H1 (cell line): ENCODE measurements at regions not wholly inside any gene's neighbourhood (a gene's known extent, or its start where the extent isn't known, plus 50 kb on each side); places are given as distances from the start of the nearest gene placed in this dataset.

Experiments used
- CTCF ChIA-PET: fragments of 300-600 bp; sonication (Branson Sonifier 250); formaldehyde crosslinking; loops from one replicate; lab custom pipeline; 2021; ENCODE audit not compliant: partially characterized antibody; lab: Charles Lee
- POLR2A ChIA-PET: fragments of 300-600 bp; sonication (Branson Sonifier 250); formaldehyde crosslinking; loops from one replicate; lab custom pipeline; 2021; ENCODE audit warnings: inconsistent platforms; ENCODE audit not compliant: partially characterized antibody; lab: Charles Lee
- DNase-seq, 2 experiments: peaks; one replicate each; pipeline versions ENCODE4 v3.0.0 to v3.0.0-alpha.2; 2010 to 2022; ENCODE audit warnings: low spot score in 2 of 2, low read depth in 1 of 2, mixed read lengths in 1 of 2
- FAIRE-seq: peaks from 2 replicates; lab custom pipeline; 2011; peaks lifted over from hg19 to GRCh38; lab: Jason Lieb, UNC
- H2AFZ ChIP-seq: 2 replicates; pipeline ENCODE4 v1.8.1; 2012; ENCODE audit warnings: low read length, inconsistent platforms
- H2AK5ac ChIP-seq: 2 replicates; pipeline ENCODE4 v1.6.1; 2013; ENCODE audit warnings: low read depth, low read length
- H2BK120ac ChIP-seq: replicated peaks from 2 replicates; pipeline ENCODE3; 2013; ENCODE audit warnings: low read depth, low read length, inconsistent platforms
- H2BK12ac ChIP-seq: 2 replicates; pipeline ENCODE4 v1.6.1; 2013; ENCODE audit warnings: low read depth, low read length
- H2BK15ac ChIP-seq: 2 replicates; pipeline ENCODE4 v1.6.1; 2013; ENCODE audit warnings: low read length
- H2BK20ac ChIP-seq: 2 replicates; pipeline ENCODE4 v1.6.1; 2013; ENCODE audit warnings: low read length
- H2BK5ac ChIP-seq: 2 replicates; pipeline ENCODE4 v1.6.1; 2013; ENCODE audit warnings: low read depth, low read length
- H3K14ac ChIP-seq: 2 replicates; pipeline ENCODE4 v1.6.1; 2013; ENCODE audit warnings: inconsistent platforms; ENCODE audit not compliant: insufficient read length
- H3K18ac ChIP-seq: 2 replicates; pipeline ENCODE4 v1.6.1; 2013; ENCODE audit warnings: low read length; ENCODE audit errors: extremely low read depth
- H3K23ac ChIP-seq: 2 replicates; pipeline ENCODE4 v1.6.1; 2013; ENCODE audit warnings: inconsistent platforms; ENCODE audit not compliant: insufficient read length
- H3K23me2 ChIP-seq: 2 replicates; pipeline ENCODE4 v1.6.1; 2013; ENCODE audit warnings: low read depth, low read length
- H3K27ac ChIP-seq: 2 replicates; pipeline ENCODE4 v1.6.1; 2011; ENCODE audit warnings: low read depth, low read length, inconsistent platforms
- H3K27me3 ChIP-seq, 4 experiments: replicated peaks in 1 of 4; 1 replicate in 1 of 4; 2 replicates in 3 of 4; pipeline versions ENCODE4 v1.6.1 to v1.8.1; 2011 to 2013; ENCODE audit warnings: low read length in 3 of 4, mild to moderate bottlenecking in 3 of 4, inconsistent platforms in 2 of 4, mixed read lengths in 2 of 4, moderate library complexity in 1 of 4; ENCODE audit not compliant: control insufficient read depth in 3 of 4, insufficient read depth in 3 of 4; ENCODE audit errors: extremely low read depth in 1 of 4
- H3K36me3 ChIP-seq, 4 experiments: 2 replicates each; pipeline versions ENCODE4 v1.6.1 to v1.8.1; 2011 to 2013; ENCODE audit warnings: mild to moderate bottlenecking in 4 of 4, low read length in 3 of 4, moderate library complexity in 2 of 4, control low read depth in 1 of 4, inconsistent platforms in 1 of 4; ENCODE audit not compliant: insufficient read depth in 4 of 4, control insufficient read depth in 2 of 4
- H3K4ac ChIP-seq: replicated peaks from 2 replicates; pipeline ENCODE3; 2013; ENCODE audit warnings: low read length, low read depth, mixed read lengths, inconsistent platforms; ENCODE audit not compliant: insufficient read length
- H3K4me1 ChIP-seq, 4 experiments: replicated peaks in 1 of 4; 1 replicate in 1 of 4; 2 replicates in 3 of 4; pipeline versions ENCODE4 v1.6.1 to v1.8.1; 2011 to 2013; ENCODE audit warnings: low read length in 3 of 4, inconsistent platforms in 2 of 4, mixed read lengths in 1 of 4; ENCODE audit not compliant: insufficient read depth in 4 of 4, control insufficient read depth in 3 of 4
- H3K4me2 ChIP-seq, 2 experiments: 2 replicates each; pipeline versions ENCODE4 v1.6.1 to v1.8.1; 2011 to 2013; ENCODE audit warnings: low read depth in 2 of 2, low read length in 2 of 2, control low read depth in 1 of 2, inconsistent platforms in 1 of 2, mild to moderate bottlenecking in 1 of 2; ENCODE audit not compliant: insufficient read depth in 1 of 2
- H3K4me3 ChIP-seq, 4 experiments: fragments of 200-600, 300-600 bp in 1 of 4; sonication (generic), shearing (Covaris generic), sonication (Bioruptor Twin) in 1 of 4; 2 replicates each; pipeline versions ENCODE4 v1.5.1 to v1.8.1; 2011 to 2016; ENCODE audit warnings: low read length in 4 of 4, low read depth in 3 of 4, control low read depth in 2 of 4, inconsistent platforms in 2 of 4, mild to moderate bottlenecking in 2 of 4, mixed read lengths in 1 of 4, moderate library complexity in 1 of 4; ENCODE audit not compliant: insufficient read depth in 2 of 4; ENCODE audit errors: extremely low read depth in 1 of 4
- H3K56ac ChIP-seq: replicated peaks from 2 replicates; pipeline ENCODE3; 2013; ENCODE audit warnings: low read depth, mild to moderate bottlenecking, mixed read lengths, low read length, inconsistent platforms; ENCODE audit not compliant: insufficient read length
- H3K79me1 ChIP-seq: 2 replicates; pipeline ENCODE4 v1.6.1; 2013; ENCODE audit warnings: low read depth, low read length, control low read depth
- H3K79me2 ChIP-seq, 2 experiments: 2 replicates each; pipeline versions ENCODE4 v1.6.1 to v1.8.1; 2012 to 2013; ENCODE audit warnings: low read length in 2 of 2, mild to moderate bottlenecking in 2 of 2, inconsistent platforms in 1 of 2; ENCODE audit not compliant: insufficient read depth in 2 of 2, control insufficient read depth in 1 of 2
- H3K9ac ChIP-seq, 4 experiments: replicated peaks in 1 of 4; 1 replicate in 1 of 4; 2 replicates in 3 of 4; pipeline versions ENCODE4 v1.6.1 to v1.8.1; 2011 to 2013; ENCODE audit warnings: low read depth in 3 of 4, low read length in 3 of 4, control low read depth in 2 of 4, mild to moderate bottlenecking in 2 of 4, moderate library complexity in 2 of 4, inconsistent platforms in 1 of 4; ENCODE audit errors: extremely low read depth in 1 of 4
- H3K9me3 ChIP-seq, 2 experiments: 2 replicates each; pipeline versions ENCODE4 v1.6.1 to v1.8.1; 2012 to 2013; ENCODE audit warnings: mild to moderate bottlenecking in 2 of 2, moderate library complexity in 2 of 2, control low read depth in 1 of 2, inconsistent platforms in 1 of 2, low read depth in 1 of 2, low read length in 1 of 2, mixed read lengths in 1 of 2; ENCODE audit not compliant: insufficient read depth in 2 of 2
- H4K20me1 ChIP-seq, 2 experiments: replicated peaks in 1 of 2; 2 replicates each; pipeline versions ENCODE3 to v1.8.1; 2011 to 2013; ENCODE audit warnings: inconsistent platforms in 2 of 2, low read length in 2 of 2, mild to moderate bottlenecking in 1 of 2; ENCODE audit not compliant: insufficient read depth in 2 of 2, control insufficient read depth in 1 of 2
- H4K5ac ChIP-seq: 2 replicates; pipeline ENCODE4 v1.6.1; 2013; ENCODE audit warnings: low read length, low read depth, mixed read lengths, inconsistent platforms; ENCODE audit not compliant: insufficient read length
- H4K8ac ChIP-seq: 2 replicates; pipeline ENCODE4 v1.8.0; 2013; ENCODE audit warnings: mild to moderate bottlenecking, moderate library complexity, low read length, inconsistent platforms; ENCODE audit not compliant: insufficient read depth; ENCODE audit errors: extremely low read depth
- H4K91ac ChIP-seq: replicated peaks from 2 replicates; pipeline ENCODE3; 2013; ENCODE audit warnings: low read length, mixed read lengths, inconsistent platforms; ENCODE audit not compliant: insufficient read length
- FOSL1 ChIP-seq: IDR thresholded peaks from 2 replicates; pipeline ENCODE4 v1.6.1; 2011; ENCODE audit warnings: mild to moderate bottlenecking, low read depth, low read length, moderate library complexity; ENCODE audit not compliant: insufficient read depth
- SP2 ChIP-seq: IDR thresholded peaks from 2 replicates; pipeline ENCODE4 v1.6.1; 2012; ENCODE audit warnings: mild to moderate bottlenecking, low read length, inconsistent platforms
- TAF1 ChIP-seq: IDR thresholded peaks from 2 replicates; pipeline ENCODE4 v1.6.1; 2011; ENCODE audit warnings: mild to moderate bottlenecking, low read depth, low read length
- WGBS, 2 experiments: shearing (Covaris generic) in 1 of 2; methylation state at CpG; one replicate each; pipeline versions ENCODE4 v1.1.6 to v1.1.7; 2013 to 2015; ENCODE audit warnings: low lambda C conversion rate in 2 of 2, mixed read lengths in 2 of 2, inconsistent platforms in 1 of 2, low coverage in 1 of 2, missing lambda C conversion rate in 1 of 2; ENCODE audit not compliant: insufficient replicate concordance in 2 of 2, insufficient coverage in 1 of 2, insufficient read length in 1 of 2; ENCODE audit errors: extremely low coverage in 1 of 2, missing lambda C conversion rate in 1 of 2; 5-methylcytosine and 5-hydroxymethylcytosine counted together

- H3K4me1 ChIP-seq = 0 out of 7 replicates have a peak, but pooled peaks cover 0 to 3% (median 0%) of the 10 kb centered on the region in 4 experiments
- no peak overlapping the region for H3K9ac ChIP-seq
- no peak overlapping the region for H2BK120ac ChIP-seq
- no peak overlapping the region for H3K27ac ChIP-seq
- H4K5ac ChIP-seq = no peak overlapping the region
- H3K4me2 ChIP-seq = no peak overlapping the region
- DNase-seq (no peak), FAIRE-seq (no peak)
- no peaks in the 10 kb centered on the region for H3K23me2 ChIP-seq
- no peaks in the 10 kb centered on the region for H3K27me3 ChIP-seq
- H3K79me1 ChIP-seq = no peaks in the 10 kb centered on the region
- H3K23ac ChIP-seq = no peak overlapping the region
- CTCF ChIA-PET = no interaction called here
- no peaks in the 10 kb centered on the region for H3K79me2 ChIP-seq
- no peaks in the 10 kb centered on the region for H4K20me1 ChIP-seq
- no peak overlapping the region for H2AK5ac ChIP-seq
- no peak overlapping the region for H3K18ac ChIP-seq
- H3K4me3 ChIP-seq = no peak overlapping the region
- H2BK12ac ChIP-seq = no peak overlapping the region
- H3K36me3 ChIP-seq = no peaks in the 10 kb centered on the region
- no peak for TF ChIP-seq SP2
- TF ChIP-seq FOSL1 = no peak
- no peak for TF ChIP-seq TAF1
- no peak overlapping the region for H3K14ac ChIP-seq
- H2AFZ ChIP-seq = no peak overlapping the region
- no peaks in the 10 kb centered on the region; a peak in 1 of 4 replicates for H3K9me3 ChIP-seq
- H3K4ac ChIP-seq = no peak overlapping the region
- H2BK15ac ChIP-seq = no peak overlapping the region
- no peak overlapping the region for H4K91ac ChIP-seq
- WGBS, 2 experiments = 82% methylated on average over 1 of the region's 1 CpG; no CpG with 5 or more reads in 1 of the 2 experiments
- POLR2A ChIA-PET = no interaction called here
- no peak overlapping the region for H2BK20ac ChIP-seq
- no peak overlapping the region for H2BK5ac ChIP-seq
- H3K56ac ChIP-seq = no peak overlapping the region
- no peak overlapping the region for H4K8ac ChIP-seq
These were observed 77.6 kb upstream of the PGBD5 start for GRCh38 chr1:230503726-230504125.
